HCT116 (cell line): ENCODE measurements at regions not wholly inside any gene's neighbourhood (a gene's known extent, or its start where the extent isn't known, plus 50 kb on each side); places are given as distances from the start of the nearest gene placed in this dataset.

ENCODE experiments used
- ATAC-seq: fragments of 200-7000 bp; cut with Tn5 transposase; 2 replicates; pipeline ENCODE4 v1.9.1; 2020; ENCODE audit warnings: mild to moderate bottlenecking, moderate library complexity
- BruUV-seq: library from RNA; stranded (reverse); fragments of 400-500 nt; replicated peaks from 2 replicates; lab custom pipeline; 2021; lab: Mats Ljungman, UMichigan
- CTCF ChIA-PET: fragments of 300-600 bp; sonication (Branson Sonifier 250); formaldehyde crosslinking; loops from one replicate; lab custom pipeline; 2021; ENCODE audit warnings: antibody characterized with exemption; lab: Charles Lee
- POLR2A ChIA-PET: fragments of 300-600, 350-600 bp; sonication (Branson Sonifier 250); formaldehyde crosslinking; loops from one replicate; lab custom pipeline; 2021; ENCODE audit warnings: antibody characterized with exemption; lab: Charles Lee
- RAD21 ChIA-PET, 2 experiments: fragments of 300-600 bp; sonication (Branson Sonifier 250); formaldehyde crosslinking; loops; one replicate each; lab custom pipeline; 2023; ENCODE audit warnings: low total read pairs in 2 of 2; ENCODE audit not compliant: uncharacterized antibody in 2 of 2, unreplicated experiment in 2 of 2, low non-redundant PET in 1 of 2; lab: Charles Lee
- DNase-seq: peaks from one replicate; pipeline ENCODE4 v3.0.0-alpha.2; 2010; ENCODE audit warnings: low read depth, low spot score
- H2AFZ ChIP-seq: fragments of 200-600 bp; shearing (Covaris generic), sonication (generic); 2 replicates; pipeline ENCODE4 v1.6.1; 2017; ENCODE audit warnings: low read depth, mixed run types, mixed read lengths, antibody characterized with exemption, low read length; ENCODE audit not compliant: poor library complexity, severe bottlenecking
- H3K27ac ChIP-seq: 2 replicates; pipeline ENCODE4 v1.5.1; 2012; ENCODE audit warnings: low read depth, low read length
- H3K27me3 ChIP-seq: fragments of 200-600 bp; sonication (generic); 2 replicates; pipeline ENCODE4 v1.6.1; 2016; ENCODE audit warnings: mixed run types, low read length, mixed read lengths; ENCODE audit not compliant: insufficient read depth
- H3K36me3 ChIP-seq, 2 experiments: fragments of 200-500 bp in 1 of 2; fragments of 200-600 bp in 1 of 2; sonication (Bioruptor generic) in 1 of 2; sonication (generic) in 1 of 2; 2 replicates each; pipeline versions ENCODE4 v1.5.1 to v1.6.1; 2014 to 2016; ENCODE audit warnings: low read length in 2 of 2, inconsistent platforms in 1 of 2, mixed read lengths in 1 of 2, mixed run types in 1 of 2; ENCODE audit not compliant: insufficient read depth in 2 of 2, control insufficient read depth in 1 of 2
- H3K4me1 ChIP-seq, 2 experiments: fragments of 200-600 bp in 1 of 2; sonication (generic) in 1 of 2; 2 replicates each; pipeline versions ENCODE4 v1.5.1 to v1.6.1; 2012 to 2017; ENCODE audit warnings: low read length in 2 of 2, inconsistent platforms in 1 of 2, mild to moderate bottlenecking in 1 of 2, mixed read lengths in 1 of 2, mixed run types in 1 of 2, moderate library complexity in 1 of 2; ENCODE audit not compliant: insufficient read depth in 2 of 2, control insufficient read depth in 1 of 2
- H3K4me2 ChIP-seq: fragments of 200-600 bp; sonication (generic); 2 replicates; pipeline ENCODE4 v1.6.1; 2017; ENCODE audit warnings: mixed run types, low read length, mixed read lengths
- H3K4me3 ChIP-seq, 2 experiments: fragments of 200-600 bp in 1 of 2; sonication (generic) in 1 of 2; replicated peaks in 1 of 2; 2 replicates each; pipeline ENCODE4 v1.5.1; 2011 to 2016; ENCODE audit warnings: low read length in 2 of 2, control low read depth in 1 of 2, low read depth in 1 of 2, mild to moderate bottlenecking in 1 of 2, mixed read lengths in 1 of 2, mixed run types in 1 of 2
- H3K79me2 ChIP-seq: fragments of 200-600 bp; sonication (generic); 2 replicates; pipeline ENCODE4 v1.6.1; 2017; ENCODE audit warnings: mild to moderate bottlenecking, mixed run types, low read length, moderate library complexity, mixed read lengths; ENCODE audit not compliant: insufficient read depth
- H3K9ac ChIP-seq: fragments of 200-600 bp; sonication (generic); 2 replicates; pipeline ENCODE4 v1.6.1; 2016; ENCODE audit warnings: low read length, mixed read lengths
- H3K9me2 ChIP-seq: fragments of 200-600 bp; sonication (generic), shearing (Covaris generic); 2 replicates; pipeline ENCODE4 v1.6.1; 2017; ENCODE audit warnings: mixed run types, mild to moderate bottlenecking, moderate library complexity; ENCODE audit not compliant: insufficient read depth
- H3K9me3 ChIP-seq, 2 experiments: fragments of 200-500 bp in 1 of 2; fragments of 200-600 bp in 1 of 2; sonication (Bioruptor generic) in 1 of 2; sonication (generic) in 1 of 2; 2 replicates each; pipeline ENCODE4 v1.6.1; 2014 to 2017; ENCODE audit warnings: low read length in 2 of 2, mixed read lengths in 2 of 2, inconsistent platforms in 1 of 2, low read depth in 1 of 2, mild to moderate bottlenecking in 1 of 2, mixed run types in 1 of 2, moderate library complexity in 1 of 2; ENCODE audit not compliant: control insufficient read depth in 1 of 2, insufficient read depth in 1 of 2
- H4K20me1 ChIP-seq: fragments of 200-600 bp; sonication (generic), shearing (Covaris generic); 2 replicates; pipeline ENCODE4 v1.6.1; 2017; ENCODE audit warnings: mixed run types, mild to moderate bottlenecking, moderate library complexity; ENCODE audit not compliant: insufficient read depth
- CEBPB ChIP-seq: IDR thresholded peaks from 2 replicates; pipeline ENCODE4 v1.6.1; 2012; ENCODE audit warnings: low read depth
- ELF1 ChIP-seq: IDR thresholded peaks from 2 replicates; pipeline ENCODE4 v1.6.1; 2012; ENCODE audit warnings: low read depth, borderline replicate concordance
- EZH2phosphoT487 ChIP-seq: fragments of 200-600 bp; IDR thresholded peaks from 2 replicates; pipeline ENCODE4 v1.6.1; 2018; ENCODE audit warnings: antibody characterized with exemption, borderline replicate concordance
- FOSL1 ChIP-seq: IDR thresholded peaks from 2 replicates; pipeline ENCODE4 v1.6.1; 2012; ENCODE audit warnings: low read depth
- MAX ChIP-seq: IDR thresholded peaks from 2 replicates; pipeline ENCODE4 v1.6.1; 2012
- SRF ChIP-seq: IDR thresholded peaks from 2 replicates; pipeline ENCODE4 v1.6.1; 2012; ENCODE audit warnings: low read depth
- TCF7L2 ChIP-seq: IDR thresholded peaks from 2 replicates; pipeline ENCODE4 v1.7.0; 2011; ENCODE audit warnings: borderline replicate concordance, inconsistent platforms; ENCODE audit not compliant: insufficient read depth, insufficient read length; ENCODE audit errors: extremely low read depth
- ZBTB33 ChIP-seq: IDR thresholded peaks from 2 replicates; pipeline ENCODE4 v1.6.1; 2011; ENCODE audit warnings: mild to moderate bottlenecking, low read length, moderate library complexity; ENCODE audit not compliant: insufficient replicate concordance; ENCODE audit errors: extremely low read depth
- ZFX ChIP-seq: fragments of 450-650 bp; IDR thresholded peaks from 2 replicates; pipeline ENCODE4 v1.6.1; 2017
- intact Hi-C: fragments of 100-400 bp; cut with micrococcal nuclease; formaldehyde crosslinking; loops from 2 replicates; pipeline ENCODE4 v1.10.0; 2022

- H3K9me3 ChIP-seq = no peaks in the 10 kb centered on the region
- peak overlapping the region; percentile 1 for H2AFZ ChIP-seq
- H3K4me2 ChIP-seq = no peak overlapping the region
- no peak overlapping the region for H3K9ac ChIP-seq
- ChIA-PET RAD21 (no interaction called here), POLR2A (no interaction called here), CTCF (no interaction called here)
- H3K27me3 ChIP-seq = no peaks in the 10 kb centered on the region
- no peaks in the 10 kb centered on the region for H4K20me1 ChIP-seq
- no TSS peak for BruUV-seq
- no peak overlapping the region for H3K4me3 ChIP-seq
- H3K4me1 ChIP-seq = no peaks in the 10 kb centered on the region
- TF ChIP-seq FOSL1 = no peak
- no peak for TF ChIP-seq ZBTB33
- TF ChIP-seq MAX = no peak
- TF ChIP-seq EZH2phosphoT487 = no peak
- TF ChIP-seq CEBPB = no peak
- no peak for DNase-seq
- H3K36me3 ChIP-seq = no peaks in the 10 kb centered on the region
- no peak for ATAC-seq
- intact Hi-C loops = loop anchor here (10.0 kb wide), 1 partner anchor 524 kb away; no protein-coding TSS in a partner anchor
- H3K27ac ChIP-seq = no peak overlapping the region
- no peaks in the 10 kb centered on the region for H3K9me2 ChIP-seq
- no peaks in the 10 kb centered on the region for H3K79me2 ChIP-seq
Observed at GRCh38 chr7:80028717-80029116, 105.9 kb upstream of the GNAI1 start.

- RAD21 ChIA-PET = interaction anchor here in 1 of 2 experiments (0.7 kb wide), 1 partner anchor 759 kb away, joined by 3 read pairs; no protein-coding TSS in a partner anchor
- H3K9me2 ChIP-seq = no peaks in the 10 kb centered on the region
- intact Hi-C loops = loop anchor here (10.0 kb wide), 1 partner anchor 523 kb away; no protein-coding TSS in a partner anchor
Observed at GRCh38 chr7:80027611-80028173, 106.9 kb upstream of the GNAI1 start.

More at GRCh38 chr7:80027611-80028173, 106.9 kb upstream of the GNAI1 start:
- no peak overlapping the region for H3K9ac ChIP-seq
- no peak overlapping the region for H3K27ac ChIP-seq
- H3K9me3 ChIP-seq = no peaks in the 10 kb centered on the region
- no peak overlapping the region for H3K4me3 ChIP-seq
- H3K4me2 ChIP-seq = no peak overlapping the region
- DNase-seq (no peak), ATAC-seq (no peak)
- ChIA-PET POLR2A (no interaction called here), CTCF (interaction anchor here (1.5 kb wide), 1 partner anchor 720 kb away, joined by 3 read pairs; no protein-coding TSS in a partner anchor)
- H3K79me2 ChIP-seq = no peaks in the 10 kb centered on the region
- BruUV-seq = no TSS peak
- no peaks in the 10 kb centered on the region for H3K4me1 ChIP-seq
- no peak overlapping the region for H2AFZ ChIP-seq
- no peaks in the 10 kb centered on the region for H3K27me3 ChIP-seq
- no peaks in the 10 kb centered on the region for H3K36me3 ChIP-seq
- no peaks in the 10 kb centered on the region for H4K20me1 ChIP-seq
- TF ChIP-seq ZFX = no peak
- no peak for TF ChIP-seq EZH2phosphoT487
- TF ChIP-seq TCF7L2 = no peak
- no peak for TF ChIP-seq SRF
- no peak for TF ChIP-seq ELF1
